PC-9 (cell line): ENCODE measurements at regions not wholly inside any gene's neighbourhood (a gene's known extent, or its start where the extent isn't known, plus 50 kb on each side); places are given as distances from the start of the nearest gene placed in this dataset.

Experiments used
- BruUV-seq: library from RNA; stranded (reverse); fragments of 400-500 nt; replicated peaks from 2 replicates; lab custom pipeline; 2021; lab: Mats Ljungman, UMichigan
- CTCF ChIA-PET: fragments of 300-600 bp; sonication (Branson Sonifier 250); formaldehyde crosslinking; loops from one replicate; lab custom pipeline; 2022; ENCODE audit warnings: antibody characterized with exemption; lab: Charles Lee
- POLR2A ChIA-PET: fragments of 300-600 bp; sonication (Branson Sonifier 250); formaldehyde crosslinking; loops from one replicate; lab custom pipeline; 2022; ENCODE audit warnings: antibody characterized with exemption; ENCODE audit not compliant: unreplicated experiment; lab: Charles Lee
- DNase-seq, 2 experiments: peaks; one replicate each; pipeline versions ENCODE4 v3.0.0 to v3.0.0-alpha.2; 2015 to 2022; ENCODE audit warnings: mixed read lengths in 1 of 2
- H2AFZ ChIP-seq: fragments of 200-600 bp; sonication (generic); 2 replicates; pipeline ENCODE4 v1.8.1; 2017; ENCODE audit warnings: antibody characterized with exemption
- H3F3A ChIP-seq: fragments of 200-600 bp; sonication (generic); 2 replicates; pipeline ENCODE4 v1.8.1; 2017; ENCODE audit warnings: antibody characterized with exemption, mild to moderate bottlenecking, low read depth; ENCODE audit not compliant: insufficient read depth
- H3K27ac ChIP-seq: fragments of 200-600 bp; sonication (generic); 2 replicates; pipeline ENCODE4 v1.6.1; 2016; ENCODE audit warnings: mixed run types
- H3K27me3 ChIP-seq: fragments of 200-600 bp; sonication (generic); 2 replicates; pipeline ENCODE4 v1.6.1; 2016; ENCODE audit warnings: low read depth, mixed run types; ENCODE audit not compliant: insufficient read depth
- H3K36me3 ChIP-seq: fragments of 200-600 bp; sonication (generic); 2 replicates; pipeline ENCODE4 v1.6.1; 2016; ENCODE audit warnings: low read depth, mixed run types
- H3K4me1 ChIP-seq: fragments of 200-600 bp; sonication (generic); replicated peaks from 2 replicates; pipeline ENCODE4 v1.6.1; 2016; ENCODE audit warnings: mixed run types; ENCODE audit not compliant: insufficient read depth
- H3K4me2 ChIP-seq: fragments of 200-600 bp; sonication (generic); 2 replicates; pipeline ENCODE4 v1.6.1; 2017; ENCODE audit warnings: mixed run types
- H3K4me3 ChIP-seq: fragments of 200-600 bp; sonication (generic); 2 replicates; pipeline ENCODE4 v1.6.1; 2016; ENCODE audit warnings: mixed run types
- H3K79me2 ChIP-seq: fragments of 200-600 bp; sonication (generic); 2 replicates; pipeline ENCODE4 v1.6.1; 2017; ENCODE audit warnings: low read depth, mixed run types
- H3K9me2 ChIP-seq: fragments of 200-600 bp; sonication (generic); 2 replicates; pipeline ENCODE4 v1.8.1; 2017; ENCODE audit warnings: mild to moderate bottlenecking; ENCODE audit not compliant: insufficient read depth
- H3K9me3 ChIP-seq: fragments of 200-600 bp; sonication (generic); 2 replicates; pipeline ENCODE4 v1.8.1; 2016; ENCODE audit warnings: low read depth; ENCODE audit not compliant: insufficient read depth
- H4K20me1 ChIP-seq: fragments of 200-600 bp; sonication (generic); 2 replicates; pipeline ENCODE4 v1.8.1; 2017; ENCODE audit not compliant: insufficient read depth
- EZH2 ChIP-seq: fragments of 200-600 bp; sonication (generic); IDR thresholded peaks from 2 replicates; pipeline ENCODE4 v1.8.0; 2017; ENCODE audit warnings: antibody characterized with exemption, low read depth
- intact Hi-C: fragments of 100-400 bp; cut with micrococcal nuclease; formaldehyde crosslinking; loops from one replicate; pipeline ENCODE4 v1.10.0; 2022; ENCODE audit not compliant: unreplicated experiment
- TF ChIP-seq, protein P1 (sequence below): fragments of 200-600 bp; sonication (generic); conservative IDR thresholded peaks from 2 replicates; pipeline ENCODE4 v1.6.1; 2017; ENCODE audit warnings: mixed run types, antibody characterized with exemption, mild to moderate bottlenecking, moderate library complexity

DNA sequence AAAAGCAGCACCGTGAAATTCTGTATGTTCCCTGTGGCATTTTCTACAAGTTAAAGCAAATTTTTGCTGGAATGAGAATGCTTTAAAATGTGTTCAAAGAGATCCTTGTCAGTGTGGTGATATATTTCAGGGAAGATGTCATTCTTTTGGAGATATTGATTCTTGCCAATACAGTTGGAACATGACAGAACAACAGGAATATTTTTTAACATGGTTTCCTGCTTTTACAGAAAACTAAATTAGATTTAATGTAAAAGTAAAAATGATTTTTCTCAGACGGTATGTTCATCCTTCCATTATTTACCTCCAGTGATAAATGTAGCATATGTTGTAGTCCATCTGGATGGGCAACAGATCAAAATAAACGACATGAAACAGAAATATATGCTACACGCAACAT lies 474.8 kb downstream of the TMA16 start:
- Histone ChIP-seq H3K4me3 (no peak overlapping the region), H3K9me2 (no peaks in the 10 kb centered on the region), H4K20me1 (no peaks in the 10 kb centered on the region), H3K4me2 (no peak overlapping the region), H3K4me1 (no peaks in the 10 kb centered on the region), H3F3A (no peaks in the 10 kb centered on the region), H2AFZ (no peak overlapping the region), H3K27ac (no peak overlapping the region), H3K27me3 (no peaks in the 10 kb centered on the region), H3K36me3 (no peaks in the 10 kb centered on the region), H3K79me2 (no peaks in the 10 kb centered on the region), H3K9me3 (no peaks in the 10 kb centered on the region)
- TF ChIP-seq, protein P1, sequence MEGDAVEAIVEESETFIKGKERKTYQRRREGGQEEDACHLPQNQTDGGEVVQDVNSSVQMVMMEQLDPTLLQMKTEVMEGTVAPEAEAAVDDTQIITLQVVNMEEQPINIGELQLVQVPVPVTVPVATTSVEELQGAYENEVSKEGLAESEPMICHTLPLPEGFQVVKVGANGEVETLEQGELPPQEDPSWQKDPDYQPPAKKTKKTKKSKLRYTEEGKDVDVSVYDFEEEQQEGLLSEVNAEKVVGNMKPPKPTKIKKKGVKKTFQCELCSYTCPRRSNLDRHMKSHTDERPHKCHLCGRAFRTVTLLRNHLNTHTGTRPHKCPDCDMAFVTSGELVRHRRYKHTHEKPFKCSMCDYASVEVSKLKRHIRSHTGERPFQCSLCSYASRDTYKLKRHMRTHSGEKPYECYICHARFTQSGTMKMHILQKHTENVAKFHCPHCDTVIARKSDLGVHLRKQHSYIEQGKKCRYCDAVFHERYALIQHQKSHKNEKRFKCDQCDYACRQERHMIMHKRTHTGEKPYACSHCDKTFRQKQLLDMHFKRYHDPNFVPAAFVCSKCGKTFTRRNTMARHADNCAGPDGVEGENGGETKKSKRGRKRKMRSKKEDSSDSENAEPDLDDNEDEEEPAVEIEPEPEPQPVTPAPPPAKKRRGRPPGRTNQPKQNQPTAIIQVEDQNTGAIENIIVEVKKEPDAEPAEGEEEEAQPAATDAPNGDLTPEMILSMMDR = no peak
- no peak for TF ChIP-seq EZH2
- CTCF ChIA-PET = no interaction called here
- intact Hi-C loops = no loop called here
- DNase-seq = no peak
- POLR2A ChIA-PET = interaction anchor here (0.7 kb wide), 1 partner anchor 198 kb away, joined by 4 read pairs; no protein-coding TSS in a partner anchor
- no TSS peak for BruUV-seq

DNA sequence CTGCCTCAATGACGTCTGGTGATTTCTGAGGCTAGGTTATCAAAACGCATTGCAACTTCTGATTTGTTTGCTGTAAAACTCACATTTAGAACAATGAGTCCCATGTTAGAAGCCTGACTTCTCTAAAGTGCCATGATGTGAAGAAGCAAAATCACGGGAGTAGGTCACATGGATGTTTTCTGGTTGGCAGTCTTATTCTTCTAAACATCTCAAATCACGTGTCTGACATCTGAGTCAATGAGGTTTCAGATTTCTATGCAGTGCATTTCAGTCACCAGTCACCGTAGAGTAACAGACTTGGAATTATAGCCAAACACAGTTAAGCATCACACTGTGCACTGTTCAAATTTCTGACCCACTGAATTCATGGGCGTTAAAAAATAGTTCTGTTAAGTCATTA lies 482.1 kb downstream of the TMA16 start:
- H3K4me3 ChIP-seq = no peak overlapping the region
- no peaks in the 10 kb centered on the region for H3K79me2 ChIP-seq
- no peaks in the 10 kb centered on the region for H3K4me1 ChIP-seq
- no peaks in the 10 kb centered on the region for H4K20me1 ChIP-seq
- ChIA-PET POLR2A (no interaction called here), CTCF (no interaction called here)
- TF ChIP-seq, protein P1 = no peak
- no peak for TF ChIP-seq EZH2
- intact Hi-C loops = no loop called here
- no TSS peak for BruUV-seq
- no peaks in the 10 kb centered on the region for H3F3A ChIP-seq
- H3K27me3 ChIP-seq = no peaks in the 10 kb centered on the region
- no peaks in the 10 kb centered on the region for H3K9me2 ChIP-seq
- H2AFZ ChIP-seq = no peak overlapping the region
- no peaks in the 10 kb centered on the region for H3K36me3 ChIP-seq
- no peaks in the 10 kb centered on the region for H3K9me3 ChIP-seq
- DNase-seq = no peak
- H3K27ac ChIP-seq = no peak overlapping the region
- H3K4me2 ChIP-seq = no peak overlapping the region

DNA sequence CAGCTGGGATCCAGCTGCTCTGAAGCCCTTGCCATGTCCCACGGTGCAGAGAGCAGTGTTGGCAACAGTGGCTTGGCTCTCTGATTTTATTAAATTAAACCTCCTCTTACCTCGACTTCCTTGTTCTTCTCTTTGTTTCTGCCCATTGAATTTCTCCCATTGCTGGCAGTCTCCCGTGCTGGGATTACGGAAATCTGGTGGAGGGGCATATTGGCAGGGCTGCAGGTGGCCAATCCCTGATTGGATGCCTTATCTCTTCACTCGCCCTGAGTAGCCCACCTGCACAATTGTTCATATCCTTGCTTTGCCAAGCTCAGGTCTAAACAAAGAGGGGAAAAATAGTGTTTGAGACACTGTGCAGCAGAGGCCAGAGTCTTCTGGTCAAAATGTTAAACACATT lies 493.9 kb downstream of the TMA16 start:
- ChIA-PET POLR2A (interaction anchor here (0.5 kb wide), 1 partner anchor 10 kb away, joined by 3 read pairs; no protein-coding TSS in a partner anchor), CTCF (no interaction called here)
- H3K27me3 ChIP-seq = no peaks in the 10 kb centered on the region
- H2AFZ ChIP-seq = no peak overlapping the region
- no peaks in the 10 kb centered on the region for H4K20me1 ChIP-seq
- no peaks in the 10 kb centered on the region for H3F3A ChIP-seq
- no peak overlapping the region for H3K27ac ChIP-seq
- no peak overlapping the region for H3K4me2 ChIP-seq
- H3K4me1 ChIP-seq = no peaks in the 10 kb centered on the region
- no peaks in the 10 kb centered on the region for H3K9me3 ChIP-seq
- intact Hi-C loops = no loop called here
- TF ChIP-seq EZH2 = no peak
- TF ChIP-seq, protein P1 = no peak
- no peak overlapping the region for H3K4me3 ChIP-seq
- H3K9me2 ChIP-seq = no peaks in the 10 kb centered on the region
- H3K79me2 ChIP-seq = no peaks in the 10 kb centered on the region
- no peaks in the 10 kb centered on the region for H3K36me3 ChIP-seq
- DNase-seq = no peak
- BruUV-seq = no TSS peak
